DND-41 (cell line): ENCODE measurements at regions not wholly inside any gene's neighbourhood (a gene's known extent, or its start where the extent isn't known, plus 50 kb on each side); places are given as distances from the start of the nearest gene placed in this dataset.

Source experiments
- ATAC-seq: fragments of 200-7000 bp; cut with Tn5 transposase; 3 replicates; pipeline ENCODE4 v1.9.1; 2021; ENCODE audit warnings: low read depth; ENCODE audit not compliant: insufficient read depth
- DNase-seq: peaks from one replicate; pipeline ENCODE4 v3.0.0-alpha.2; 2020
- H2AFZ ChIP-seq: 2 replicates; pipeline ENCODE4 v1.6.0; 2012; ENCODE audit warnings: low read depth, low read length
- H3K27ac ChIP-seq: 2 replicates; pipeline ENCODE4 v1.5.1; 2012; ENCODE audit warnings: low read length, inconsistent platforms
- H3K27me3 ChIP-seq: fragments of 200-600 bp; sonication (generic); 2 replicates; pipeline ENCODE4 v1.6.0; 2012; ENCODE audit warnings: low read length, mild to moderate bottlenecking, inconsistent platforms; ENCODE audit not compliant: insufficient read depth, poor library complexity
- H3K36me3 ChIP-seq: 2 replicates; pipeline ENCODE4 v1.5.1; 2012; ENCODE audit warnings: low read length, inconsistent platforms; ENCODE audit not compliant: insufficient read depth
- H3K4me1 ChIP-seq: 2 replicates; pipeline ENCODE4 v1.5.1; 2012; ENCODE audit warnings: mild to moderate bottlenecking, low read length; ENCODE audit not compliant: insufficient read depth
- H3K4me2 ChIP-seq: 2 replicates; pipeline ENCODE4 v1.6.0; 2012; ENCODE audit warnings: mild to moderate bottlenecking, moderate library complexity, low read length, inconsistent platforms; ENCODE audit not compliant: insufficient read depth
- H3K4me3 ChIP-seq, 2 experiments: fragments of 200-600 bp in 1 of 2; shearing (Covaris generic) in 1 of 2; 2 replicates each; pipeline ENCODE4 v1.5.1; 2012 to 2016; ENCODE audit warnings: inconsistent platforms in 2 of 2, low read length in 2 of 2, mild to moderate bottlenecking in 2 of 2, low read depth in 1 of 2, moderate library complexity in 1 of 2
- H3K79me2 ChIP-seq: 2 replicates; pipeline ENCODE4 v1.6.0; 2012; ENCODE audit warnings: low read length, inconsistent platforms; ENCODE audit not compliant: insufficient read depth
- H3K9ac ChIP-seq: 2 replicates; pipeline ENCODE4 v1.6.0; 2012; ENCODE audit warnings: low read depth, mild to moderate bottlenecking, inconsistent platforms, low read length, moderate library complexity
- H3K9me3 ChIP-seq: 2 replicates; pipeline ENCODE4 v1.5.1; 2012; ENCODE audit warnings: low read length, moderate library complexity, mild to moderate bottlenecking, inconsistent platforms; ENCODE audit not compliant: insufficient read depth, severe bottlenecking
- H4K20me1 ChIP-seq: 2 replicates; pipeline ENCODE4 v1.6.0; 2012; ENCODE audit warnings: low read length; ENCODE audit not compliant: insufficient read depth
- EZH2 ChIP-seq: IDR thresholded peaks from 3 replicates; pipeline ENCODE4 v1.6.1; 2012; ENCODE audit warnings: borderline replicate concordance, low read depth, mild to moderate bottlenecking, moderate library complexity, low read length, inconsistent platforms; ENCODE audit not compliant: severe bottlenecking
- TF ChIP-seq, protein P1 (sequence below): IDR thresholded peaks from 2 replicates; pipeline ENCODE4 v1.5.1; 2012; ENCODE audit warnings: borderline replicate concordance, low read length, moderate library complexity, mild to moderate bottlenecking; ENCODE audit not compliant: poor library complexity, severe bottlenecking; ENCODE audit errors: extremely low read depth

DNA sequence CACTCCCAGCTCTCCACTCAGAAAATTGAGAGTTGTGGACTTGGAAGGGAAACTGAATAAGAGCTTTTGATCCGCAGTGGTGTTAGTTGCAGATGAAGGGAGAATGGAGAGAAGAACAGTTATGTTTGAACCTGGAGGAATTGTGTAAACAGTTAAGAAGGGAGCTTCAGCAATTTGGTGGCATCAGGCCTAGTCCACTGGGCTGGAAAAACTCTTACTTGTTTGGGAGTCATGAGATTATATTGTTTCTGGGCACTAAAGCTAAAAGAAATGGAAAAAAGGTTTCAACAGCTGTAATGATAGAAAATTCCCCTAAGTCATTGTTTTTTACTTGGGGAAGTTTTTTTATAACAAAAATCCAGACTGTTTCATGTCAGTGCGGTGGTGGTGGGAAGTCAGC lies 256.1 kb upstream of the C1orf87 start:
- no peak overlapping the region for H3K4me3 ChIP-seq
- H3K9me3 ChIP-seq: no peaks in the 10 kb centered on the region
- DNase-seq: no peak
- H3K36me3 ChIP-seq: no peaks in the 10 kb centered on the region
- H3K4me2 ChIP-seq: no peak overlapping the region
- no peak overlapping the region for H2AFZ ChIP-seq
- TF ChIP-seq EZH2: no peak
- TF ChIP-seq, protein P1, sequence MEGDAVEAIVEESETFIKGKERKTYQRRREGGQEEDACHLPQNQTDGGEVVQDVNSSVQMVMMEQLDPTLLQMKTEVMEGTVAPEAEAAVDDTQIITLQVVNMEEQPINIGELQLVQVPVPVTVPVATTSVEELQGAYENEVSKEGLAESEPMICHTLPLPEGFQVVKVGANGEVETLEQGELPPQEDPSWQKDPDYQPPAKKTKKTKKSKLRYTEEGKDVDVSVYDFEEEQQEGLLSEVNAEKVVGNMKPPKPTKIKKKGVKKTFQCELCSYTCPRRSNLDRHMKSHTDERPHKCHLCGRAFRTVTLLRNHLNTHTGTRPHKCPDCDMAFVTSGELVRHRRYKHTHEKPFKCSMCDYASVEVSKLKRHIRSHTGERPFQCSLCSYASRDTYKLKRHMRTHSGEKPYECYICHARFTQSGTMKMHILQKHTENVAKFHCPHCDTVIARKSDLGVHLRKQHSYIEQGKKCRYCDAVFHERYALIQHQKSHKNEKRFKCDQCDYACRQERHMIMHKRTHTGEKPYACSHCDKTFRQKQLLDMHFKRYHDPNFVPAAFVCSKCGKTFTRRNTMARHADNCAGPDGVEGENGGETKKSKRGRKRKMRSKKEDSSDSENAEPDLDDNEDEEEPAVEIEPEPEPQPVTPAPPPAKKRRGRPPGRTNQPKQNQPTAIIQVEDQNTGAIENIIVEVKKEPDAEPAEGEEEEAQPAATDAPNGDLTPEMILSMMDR: no peak
- H3K79me2 ChIP-seq: no peaks in the 10 kb centered on the region
- no peak overlapping the region for H3K27ac ChIP-seq
- H3K9ac ChIP-seq: no peak overlapping the region
- no peaks in the 10 kb centered on the region for H3K4me1 ChIP-seq
- no peaks in the 10 kb centered on the region for H3K27me3 ChIP-seq
- H4K20me1 ChIP-seq: no peaks in the 10 kb centered on the region
- ATAC-seq: no peak

GRCh38 chr1:60311838-60312237 lies 238.3 kb upstream of the C1orf87 start:
- no peaks in the 10 kb centered on the region for H4K20me1 ChIP-seq
- DNase-seq (no peak), ATAC-seq (no peak)
- H3K4me2 ChIP-seq: no peak overlapping the region
- no peaks in the 10 kb centered on the region for H3K36me3 ChIP-seq
- H3K27me3 ChIP-seq: no peaks in the 10 kb centered on the region
- H3K79me2 ChIP-seq: no peaks in the 10 kb centered on the region
- H3K9ac ChIP-seq: no peak overlapping the region
- TF ChIP-seq EZH2: no peak
- TF ChIP-seq, protein P1: no peak
- H3K4me1 ChIP-seq: no peaks in the 10 kb centered on the region
- H3K9me3 ChIP-seq: no peaks in the 10 kb centered on the region
- H3K4me3 ChIP-seq: no peak overlapping the region
- no peak overlapping the region for H3K27ac ChIP-seq
- no peak overlapping the region for H2AFZ ChIP-seq

- H3K27me3 ChIP-seq: no peaks in the 10 kb centered on the region
- ATAC-seq (no peak), DNase-seq (no peak)
- no peaks in the 10 kb centered on the region for H4K20me1 ChIP-seq
- no peaks in the 10 kb centered on the region for H3K4me1 ChIP-seq
- TF ChIP-seq, protein P1: no peak
- no peak for TF ChIP-seq EZH2
- no peak overlapping the region for H2AFZ ChIP-seq
- H3K4me2 ChIP-seq: no peak overlapping the region
- H3K4me3 ChIP-seq: no peak overlapping the region
- H3K27ac ChIP-seq: no peak overlapping the region
- H3K9ac ChIP-seq: no peak overlapping the region
- no peaks in the 10 kb centered on the region for H3K9me3 ChIP-seq
- H3K79me2 ChIP-seq: no peaks in the 10 kb centered on the region
- H3K36me3 ChIP-seq: no peaks in the 10 kb centered on the region
Measured at GRCh38 chr1:60299581-60299980, 226.0 kb upstream of the C1orf87 start.

GRCh38 chr1:60298290-60298689 lies 224.7 kb upstream of the C1orf87 start:
- no peak overlapping the region for H3K9ac ChIP-seq
- no peaks in the 10 kb centered on the region for H3K9me3 ChIP-seq
- no peaks in the 10 kb centered on the region for H3K36me3 ChIP-seq
- no peaks in the 10 kb centered on the region for H4K20me1 ChIP-seq
- no peaks in the 10 kb centered on the region for H3K79me2 ChIP-seq
- H2AFZ ChIP-seq: no peak overlapping the region
- DNase-seq (no peak), ATAC-seq (no peak)
- no peaks in the 10 kb centered on the region for H3K4me1 ChIP-seq
- H3K4me2 ChIP-seq: no peak overlapping the region
- TF ChIP-seq, protein P1: no peak
- no peak for TF ChIP-seq EZH2
- H3K27ac ChIP-seq: no peak overlapping the region
- no peak overlapping the region for H3K4me3 ChIP-seq
- no peaks in the 10 kb centered on the region for H3K27me3 ChIP-seq
